ENCODE measurements at regions not wholly inside any gene's neighbourhood (a gene's known extent, or its start where the extent isn't known, plus 50 kb on each side); places are given as distances from the start of the nearest gene placed in this dataset.

DNA sequence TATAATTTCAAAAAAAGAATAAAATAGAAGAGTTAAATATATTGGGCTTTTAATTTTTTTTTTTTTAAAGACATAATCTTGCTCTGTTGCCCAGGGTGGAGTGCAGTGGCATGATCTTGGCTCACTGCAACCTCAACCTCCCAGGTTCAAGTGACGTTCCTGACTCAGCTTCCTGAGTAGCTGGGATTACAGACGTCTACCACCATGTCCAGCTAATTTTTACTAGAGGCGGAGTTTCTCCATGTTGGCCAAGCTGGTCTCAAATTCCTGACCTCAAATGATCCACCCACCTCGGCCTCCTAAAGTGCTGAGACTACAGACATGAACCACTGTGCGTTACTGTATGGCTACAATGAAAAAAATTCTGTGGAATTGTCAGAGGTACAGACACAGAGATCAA, 98.1 kb upstream of the RGPD4 start:
- H3K9me2 ChIP-seq (ENCODE audit: insufficient read depth, low read length), result no peaks in the 10 kb centered on the region
- POLR2A ChIA-PET, result no interaction called here
- no peak for TF ChIP-seq EZH2phosphoT487 (IDR thresholded peaks at IDR 0.05; ENCODE audit: borderline replicate concordance, low read depth, low read length)
- TF ChIP-seq, protein P1, sequence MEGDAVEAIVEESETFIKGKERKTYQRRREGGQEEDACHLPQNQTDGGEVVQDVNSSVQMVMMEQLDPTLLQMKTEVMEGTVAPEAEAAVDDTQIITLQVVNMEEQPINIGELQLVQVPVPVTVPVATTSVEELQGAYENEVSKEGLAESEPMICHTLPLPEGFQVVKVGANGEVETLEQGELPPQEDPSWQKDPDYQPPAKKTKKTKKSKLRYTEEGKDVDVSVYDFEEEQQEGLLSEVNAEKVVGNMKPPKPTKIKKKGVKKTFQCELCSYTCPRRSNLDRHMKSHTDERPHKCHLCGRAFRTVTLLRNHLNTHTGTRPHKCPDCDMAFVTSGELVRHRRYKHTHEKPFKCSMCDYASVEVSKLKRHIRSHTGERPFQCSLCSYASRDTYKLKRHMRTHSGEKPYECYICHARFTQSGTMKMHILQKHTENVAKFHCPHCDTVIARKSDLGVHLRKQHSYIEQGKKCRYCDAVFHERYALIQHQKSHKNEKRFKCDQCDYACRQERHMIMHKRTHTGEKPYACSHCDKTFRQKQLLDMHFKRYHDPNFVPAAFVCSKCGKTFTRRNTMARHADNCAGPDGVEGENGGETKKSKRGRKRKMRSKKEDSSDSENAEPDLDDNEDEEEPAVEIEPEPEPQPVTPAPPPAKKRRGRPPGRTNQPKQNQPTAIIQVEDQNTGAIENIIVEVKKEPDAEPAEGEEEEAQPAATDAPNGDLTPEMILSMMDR (conservative IDR thresholded peaks at IDR 0.05; ENCODE audit: low read length), result no peak
- CTCF ChIA-PET (ENCODE audit: unreplicated experiment), result no interaction called here
- no peak overlapping the region for H3K27ac ChIP-seq (ENCODE audit: low read depth, low read length, poor library complexity, severe bottlenecking)
- H3K79me2 ChIP-seq (ENCODE audit: insufficient read depth, low read depth, low read length), result no peaks in the 10 kb centered on the region
- H3K4me3 ChIP-seq (ENCODE audit: low read depth, low read length, poor library complexity, severe bottlenecking), result no peak overlapping the region
- DNase-seq (ENCODE audit: low spot score), result no peak
- H3K9me3 ChIP-seq (ENCODE audit: low read length), result no peaks in the 10 kb centered on the region
- H3K4me1 ChIP-seq (ENCODE audit: insufficient read depth, low read length, poor library complexity, severe bottlenecking), result no peaks in the 10 kb centered on the region
- no peak overlapping the region for H2AFZ ChIP-seq (ENCODE audit: low read length)
- no TSS peak for BruUV-seq (replicated peaks)
- no peak overlapping the region for H3K4me2 ChIP-seq (ENCODE audit: low read length)
- no peaks in the 10 kb centered on the region for H3K36me3 ChIP-seq (ENCODE audit: insufficient read depth, low read length)
- no peaks in the 10 kb centered on the region for H4K20me1 ChIP-seq (ENCODE audit: insufficient read depth, low read length)
- intact Hi-C loops (cut with micrococcal nuclease; ENCODE audit: unreplicated experiment), result no loop called here

DNA sequence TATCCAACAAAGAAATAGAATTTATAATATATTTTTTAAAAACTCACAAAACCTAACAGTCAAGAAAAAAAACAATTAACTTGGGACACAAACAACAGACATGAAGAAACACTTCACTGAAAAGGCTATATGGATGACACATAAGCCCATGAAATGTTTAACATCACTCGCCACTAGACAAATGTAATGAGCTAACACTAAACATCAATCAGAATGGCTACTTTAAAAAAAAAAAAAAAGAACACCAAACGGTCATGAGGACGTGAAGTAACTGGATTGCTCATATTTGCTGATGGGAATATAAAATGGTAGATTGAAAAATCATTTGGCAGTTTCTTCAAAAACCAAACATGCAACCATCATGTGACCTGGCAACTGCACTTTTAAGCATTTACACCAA, 97.3 kb upstream of the RGPD4 start:
- TF ChIP-seq EZH2phosphoT487 (IDR thresholded peaks at IDR 0.05; ENCODE audit: borderline replicate concordance, low read depth, low read length), result no peak
- TF ChIP-seq, protein P1 (conservative IDR thresholded peaks at IDR 0.05; ENCODE audit: low read length), result no peak
- Histone ChIP-seq H2AFZ (ENCODE audit: low read length) (no peak overlapping the region), H3K4me3 (ENCODE audit: low read depth, low read length, poor library complexity, severe bottlenecking) (no peak overlapping the region), H4K20me1 (ENCODE audit: insufficient read depth, low read length) (no peaks in the 10 kb centered on the region), H3K4me1 (ENCODE audit: insufficient read depth, low read length, poor library complexity, severe bottlenecking) (no peaks in the 10 kb centered on the region), H3K79me2 (ENCODE audit: insufficient read depth, low read depth, low read length) (no peaks in the 10 kb centered on the region), H3K4me2 (ENCODE audit: low read length) (no peak overlapping the region), H3K36me3 (ENCODE audit: insufficient read depth, low read length) (no peaks in the 10 kb centered on the region), H3K9me3 (ENCODE audit: low read length) (no peaks in the 10 kb centered on the region), H3K27ac (ENCODE audit: low read depth, low read length, poor library complexity, severe bottlenecking) (no peak overlapping the region), H3K9me2 (ENCODE audit: insufficient read depth, low read length) (no peaks in the 10 kb centered on the region)
- BruUV-seq (replicated peaks), result no TSS peak
- DNase-seq (ENCODE audit: low spot score), result no peak
- intact Hi-C loops (cut with micrococcal nuclease; ENCODE audit: unreplicated experiment), result no loop called here
- ChIA-PET POLR2A (interaction anchor here (0.6 kb wide), 1 partner anchor 60 kb away, joined by 3 read pairs; no protein-coding TSS in a partner anchor), CTCF (ENCODE audit: unreplicated experiment) (no interaction called here)

DNA sequence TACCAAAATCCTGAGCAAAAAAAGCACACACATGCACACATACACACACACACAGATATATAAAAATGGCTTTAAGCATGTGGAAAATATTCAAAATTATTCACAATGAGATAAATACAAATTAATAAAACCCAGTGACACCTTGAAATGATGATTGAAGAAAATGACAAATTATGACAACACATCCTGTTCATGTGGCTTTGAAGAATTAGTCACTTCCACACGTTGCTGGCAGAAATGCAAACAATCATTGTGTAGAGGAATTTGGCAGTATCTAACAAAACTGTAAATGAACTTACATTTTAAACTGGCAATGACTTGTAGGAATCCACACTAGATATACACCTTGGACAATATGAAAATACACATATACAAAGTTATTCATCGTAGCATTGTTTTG, 95.8 kb upstream of the RGPD4 start:
- CTCF ChIA-PET (ENCODE audit: unreplicated experiment), result no interaction called here
- Histone ChIP-seq H2AFZ (ENCODE audit: low read length) (no peak overlapping the region), H3K4me2 (ENCODE audit: low read length) (no peak overlapping the region), H3K27ac (ENCODE audit: low read depth, low read length, poor library complexity, severe bottlenecking) (no peak overlapping the region), H3K4me3 (ENCODE audit: low read depth, low read length, poor library complexity, severe bottlenecking) (no peak overlapping the region), H3K36me3 (ENCODE audit: insufficient read depth, low read length) (no peaks in the 10 kb centered on the region), H4K20me1 (ENCODE audit: insufficient read depth, low read length) (no peaks in the 10 kb centered on the region), H3K4me1 (ENCODE audit: insufficient read depth, low read length, poor library complexity, severe bottlenecking) (no peaks in the 10 kb centered on the region), H3K79me2 (ENCODE audit: insufficient read depth, low read depth, low read length) (no peaks in the 10 kb centered on the region), H3K9me2 (ENCODE audit: insufficient read depth, low read length) (no peaks in the 10 kb centered on the region), H3K9me3 (ENCODE audit: low read length) (no peaks in the 10 kb centered on the region)
- TF ChIP-seq EZH2phosphoT487 (IDR thresholded peaks at IDR 0.05; ENCODE audit: borderline replicate concordance, low read depth, low read length), result no peak
- TF ChIP-seq, protein P1 (conservative IDR thresholded peaks at IDR 0.05; ENCODE audit: low read length), result no peak
- no peak for DNase-seq (ENCODE audit: low spot score)
- BruUV-seq (replicated peaks), result no TSS peak
- intact Hi-C loops (cut with micrococcal nuclease; ENCODE audit: unreplicated experiment), result no loop called here
- POLR2A ChIA-PET, result no interaction called here
